ENCODE measurements at regions not wholly inside any gene's neighbourhood (a gene's known extent, or its start where the extent isn't known, plus 50 kb on each side); places are given as distances from the start of the nearest gene placed in this dataset.

- no peak for TF ChIP-seq POLR2AphosphoS5 (IDR thresholded peaks at IDR 0.05)
- TF ChIP-seq POLR2A (IDR thresholded peaks at IDR 0.05), result no peak
- no peak for TF ChIP-seq CTCF (IDR thresholded peaks at IDR 0.05 in 8 of 11, conservative IDR thresholded peaks at IDR 0.05 in 3 of 11)
- DNase-seq, result no peak
- WGBS, 5 donors, result 79 to 96% (median 87%) methylated on average over 9 of the region's 9 CpGs
These were observed 533.5 kb downstream of the ZNF608 start for GRCh38 chr5:124212934-124213333.

GRCh38 chr5:124210111-124210910 lies 536.1 kb downstream of the ZNF608 start:
- no peak for DNase-seq
- H3K27me3 ChIP-seq (replicated peaks in 1 of 7), result no peaks in the 10 kb centered on the region
- intact Hi-C loops (cut with DNase I; ENCODE audit: low total_unique reads), result no loop called here
- TF ChIP-seq POLR2AphosphoS5 (IDR thresholded peaks at IDR 0.05) (no peak), POLR2A (IDR thresholded peaks at IDR 0.05) (no peak), CTCF (IDR thresholded peaks at IDR 0.05 in 8 of 11, conservative IDR thresholded peaks at IDR 0.05 in 3 of 11) (no peak)
- H3K9me3 ChIP-seq, result peaks cover 0 to 26% (median 4%) of the 10 kb centered on the region in 8 donors
- H3K4me1 ChIP-seq, result peaks cover 0 to 5% (median 0%) of the 10 kb centered on the region in 6 donors
- WGBS, 5 donors, result 71 to 76% (median 74%) methylated on average over 2 of the region's 2 CpGs
- no peak overlapping the region for H3K4me3 ChIP-seq
- no peaks in the 10 kb centered on the region for H3K36me3 ChIP-seq
- no peak overlapping the region for H3K27ac ChIP-seq

More at GRCh38 chr5:124212934-124213333, 533.5 kb downstream of the ZNF608 start:
- Histone ChIP-seq H3K4me1 (peaks cover 0 to 5% (median 0%) of the 10 kb centered on the region in 6 donors), H3K36me3 (no peaks in the 10 kb centered on the region), H3K4me3 (no peak overlapping the region), H3K9me3 (peaks cover 0 to 26% (median 4%) of the 10 kb centered on the region in 8 donors), H3K27me3 (replicated peaks in 1 of 7) (no peaks in the 10 kb centered on the region), H3K27ac (no peak overlapping the region)
- intact Hi-C loops (cut with DNase I; ENCODE audit: low total_unique reads), result no loop called here

GRCh38 chr5:124207118-124207517 lies 539.3 kb downstream of the ZNF608 start:
- Histone ChIP-seq H3K36me3 (no peaks in the 10 kb centered on the region), H3K4me3 (no peak overlapping the region), H3K27me3 (replicated peaks in 1 of 7) (no peaks in the 10 kb centered on the region), H3K4me1 (peaks cover 0 to 5% (median 0%) of the 10 kb centered on the region in 6 donors), H3K27ac (no peak overlapping the region), H3K9me3 (peaks cover 6 to 31% (median 25%) of the 10 kb centered on the region in 8 donors)
- WGBS, 5 donors, result 83 to 94% (median 88%) methylated on average over 3 of the region's 3 CpGs
- intact Hi-C loops (cut with DNase I; ENCODE audit: low total_unique reads), result no loop called here
- no peak for TF ChIP-seq CTCF (IDR thresholded peaks at IDR 0.05 in 8 of 11, conservative IDR thresholded peaks at IDR 0.05 in 3 of 11)
- TF ChIP-seq POLR2A (IDR thresholded peaks at IDR 0.05), result no peak
- TF ChIP-seq POLR2AphosphoS5 (IDR thresholded peaks at IDR 0.05), result no peak
- no peak for DNase-seq

- TF ChIP-seq POLR2A (IDR thresholded peaks at IDR 0.05) (no peak), POLR2AphosphoS5 (IDR thresholded peaks at IDR 0.05) (no peak), CTCF (IDR thresholded peaks at IDR 0.05 in 8 of 11, conservative IDR thresholded peaks at IDR 0.05 in 3 of 11) (no peak)
- Histone ChIP-seq H3K4me3 (no peak overlapping the region), H3K27ac (no peak overlapping the region), H3K36me3 (no peaks in the 10 kb centered on the region), H3K9me3 (peaks cover 6 to 34% (median 26%) of the 10 kb centered on the region in 8 donors), H3K4me1 (peaks cover 0 to 5% (median 0%) of the 10 kb centered on the region in 6 donors), H3K27me3 (replicated peaks in 1 of 7) (no peaks in the 10 kb centered on the region)
- no peak for DNase-seq
- 48 to 88% (median 67%) methylated on average over 2 of the region's 2 CpGs for WGBS, 5 donors
- intact Hi-C loops (cut with DNase I; ENCODE audit: low total_unique reads), result no loop called here
These were observed 539.9 kb downstream of the ZNF608 start for GRCh38 chr5:124206540-124206939.

Data from spleen (tissue), 11 donors.